SK-N-SH (cell line): ENCODE measurements at regions not wholly inside any gene's neighbourhood (a gene's known extent, or its start where the extent isn't known, plus 50 kb on each side); places are given as distances from the start of the nearest gene placed in this dataset.

Experiments used
- CTCF ChIP-seq: fragments of 200-600 bp; sonication (generic); IDR thresholded peaks from 2 replicates; pipeline ENCODE4 v1.6.1; 2017; ENCODE audit warnings: antibody characterized with exemption, mild to moderate bottlenecking, moderate library complexity
- NRF1 ChIP-seq: IDR thresholded peaks from 2 replicates; pipeline ENCODE4 v1.6.1; 2012; ENCODE audit warnings: low read depth, mild to moderate bottlenecking, low read length
- TF ChIP-seq, protein P1 (sequence below): fragments of 150-350 bp; IDR thresholded peaks from 2 replicates; pipeline ENCODE4 v1.6.1; 2017; ENCODE audit warnings: antibody characterized with exemption, low read length, low read depth, borderline replicate concordance

- TF ChIP-seq CTCF (no peak), NRF1 (no peak)
- TF ChIP-seq, protein P1, sequence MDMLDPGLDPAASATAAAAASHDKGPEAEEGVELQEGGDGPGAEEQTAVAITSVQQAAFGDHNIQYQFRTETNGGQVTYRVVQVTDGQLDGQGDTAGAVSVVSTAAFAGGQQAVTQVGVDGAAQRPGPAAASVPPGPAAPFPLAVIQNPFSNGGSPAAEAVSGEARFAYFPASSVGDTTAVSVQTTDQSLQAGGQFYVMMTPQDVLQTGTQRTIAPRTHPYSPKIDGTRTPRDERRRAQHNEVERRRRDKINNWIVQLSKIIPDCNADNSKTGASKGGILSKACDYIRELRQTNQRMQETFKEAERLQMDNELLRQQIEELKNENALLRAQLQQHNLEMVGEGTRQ, result no peak
These were observed 520.9 kb downstream of the CPS1 start for GRCh38 chr2:211077216-211077767.
